GM23338 (cell line): ENCODE measurements at regions not wholly inside any gene's neighbourhood (a gene's known extent, or its start where the extent isn't known, plus 50 kb on each side); places are given as distances from the start of the nearest gene placed in this dataset.

ENCODE experiments used
- ATAC-seq: fragments of 200-7000 bp; cut with Tn5 transposase; 3 replicates; pipeline ENCODE4 v1.9.1; 2020
- DNase-seq: peaks from one replicate; pipeline ENCODE4 v3.0.0-alpha.2; 2015; ENCODE audit warnings: low spot score
- H2AFZ ChIP-seq: fragments of 200-600 bp; sonication (generic); 2 replicates; pipeline ENCODE4 v1.8.0; 2016; ENCODE audit warnings: antibody characterized with exemption, mild to moderate bottlenecking, moderate library complexity
- H3F3A ChIP-seq: fragments of 200-600 bp; sonication (generic); replicated peaks from 2 replicates; pipeline ENCODE4 v1.8.0; 2017; ENCODE audit warnings: antibody characterized with exemption, mixed run types, low read depth
- H3K27ac ChIP-seq: fragments of 200-600 bp; sonication (generic); 2 replicates; pipeline ENCODE4 v1.6.1; 2016; ENCODE audit warnings: low read depth
- H3K27me3 ChIP-seq: fragments of 200-600 bp; sonication (generic); 2 replicates; pipeline ENCODE4 v1.8.0; 2016; ENCODE audit warnings: mild to moderate bottlenecking, mixed run types, moderate library complexity; ENCODE audit not compliant: insufficient read depth
- H3K36me3 ChIP-seq: fragments of 200-600 bp; sonication (generic); 2 replicates; pipeline ENCODE4 v1.8.0; 2016; ENCODE audit warnings: mild to moderate bottlenecking; ENCODE audit not compliant: insufficient read depth
- H3K4me1 ChIP-seq: fragments of 200-600 bp; sonication (generic); 2 replicates; pipeline ENCODE4 v1.8.0; 2016; ENCODE audit warnings: mild to moderate bottlenecking, moderate library complexity; ENCODE audit not compliant: insufficient read depth
- H3K4me2 ChIP-seq: fragments of 200-600 bp; sonication (generic); 2 replicates; pipeline ENCODE4 v1.7.1; 2017; ENCODE audit warnings: mixed run types
- H3K4me3 ChIP-seq: fragments of 200-600 bp; sonication (generic); 2 replicates; pipeline ENCODE4 v1.6.1; 2016; ENCODE audit warnings: mixed run types
- H3K79me2 ChIP-seq: fragments of 200-600 bp; sonication (generic); replicated peaks from 2 replicates; pipeline ENCODE4 v1.8.0; 2017; ENCODE audit warnings: mild to moderate bottlenecking; ENCODE audit not compliant: insufficient read depth
- H3K9me2 ChIP-seq: fragments of 200-600 bp; sonication (generic); 2 replicates; pipeline ENCODE4 v1.8.0; 2017; ENCODE audit not compliant: insufficient read depth
- H4K20me1 ChIP-seq: fragments of 200-600 bp; sonication (generic); replicated peaks from 2 replicates; pipeline ENCODE4 v1.8.0; 2017; ENCODE audit warnings: mild to moderate bottlenecking; ENCODE audit not compliant: insufficient read depth
- H3K27ac Mint-ChIP-seq: 2 replicates; pipeline ENCODE4 v1.8.0; 2020; ENCODE audit warnings: inconsistent platforms, mild to moderate bottlenecking, moderate library complexity, mixed read lengths
- H3K27me3 Mint-ChIP-seq: 3 replicates; pipeline ENCODE4 v1.8.0; 2022; ENCODE audit warnings: low read depth, mild to moderate bottlenecking, moderate library complexity, mixed read lengths, inconsistent platforms; ENCODE audit not compliant: insufficient read depth, poor library complexity
- H3K36me3 Mint-ChIP-seq: 3 replicates; pipeline ENCODE4 v1.8.0; 2021; ENCODE audit warnings: low read depth, mild to moderate bottlenecking, inconsistent platforms, moderate library complexity, mixed read lengths
- H3K4me1 Mint-ChIP-seq: 3 replicates; pipeline ENCODE4 v1.8.0; 2020; ENCODE audit warnings: mild to moderate bottlenecking, inconsistent platforms, mixed read lengths
- H3K4me3 Mint-ChIP-seq: 3 replicates; pipeline ENCODE4 v1.8.0; 2021; ENCODE audit warnings: moderate library complexity, mild to moderate bottlenecking, inconsistent platforms, mixed read lengths
- H3K9me3 Mint-ChIP-seq: 3 replicates; pipeline ENCODE4 v1.8.0; 2020; ENCODE audit warnings: moderate library complexity, mild to moderate bottlenecking, inconsistent platforms, mixed read lengths
- CTCF ChIP-seq, 2 experiments: fragments of 200-600 bp in 1 of 2; sonication (generic) in 1 of 2; conservative IDR thresholded peaks; 2 replicates each; pipeline versions ENCODE4 v1.5.1 to v1.6.1; 2016 to 2017; ENCODE audit warnings: antibody characterized with exemption in 2 of 2, low read depth in 2 of 2, mild to moderate bottlenecking in 2 of 2, moderate library complexity in 1 of 2
- EZH2 ChIP-seq: fragments of 200-600 bp; sonication (generic); IDR thresholded peaks from one replicate; pipeline ENCODE4 v1.8.0; 2017; ENCODE audit warnings: antibody characterized with exemption, mild to moderate bottlenecking, low read depth; ENCODE audit not compliant: unreplicated experiment
- STAT1 ChIP-seq: IDR thresholded peaks from one replicate; pipeline ENCODE4 v1.6.1; 2016; ENCODE audit warnings: antibody characterized with exemption; ENCODE audit not compliant: unreplicated experiment
- ZNF114 ChIP-seq: fragments of 250-450 bp; sonication (Bioruptor Pico); IDR thresholded peaks from 2 replicates; pipeline ENCODE4 v1.5.0; 2020; ENCODE audit warnings: mild to moderate bottlenecking, moderate library complexity
- ZNF331 ChIP-seq: fragments of 250-450 bp; sonication (Bioruptor Pico); IDR thresholded peaks from 2 replicates; pipeline ENCODE4 v1.5.0; 2020; ENCODE audit warnings: low read depth, mild to moderate bottlenecking, moderate library complexity
- ZNF462 ChIP-seq: fragments of 250-450 bp; sonication (Bioruptor Pico); IDR thresholded peaks from 2 replicates; pipeline ENCODE4 v1.5.0; 2020; ENCODE audit warnings: mild to moderate bottlenecking, moderate library complexity
- TF ChIP-seq, protein P1 (sequence below): IDR thresholded peaks from one replicate; pipeline ENCODE4 v1.6.1; 2018; ENCODE audit warnings: antibody characterized with exemption; ENCODE audit not compliant: unreplicated experiment
- TF ChIP-seq, protein P2 (sequence below): IDR thresholded peaks from 2 replicates; pipeline ENCODE4 v1.6.1; 2016; ENCODE audit warnings: antibody characterized with exemption

- TF ChIP-seq, protein P1, sequence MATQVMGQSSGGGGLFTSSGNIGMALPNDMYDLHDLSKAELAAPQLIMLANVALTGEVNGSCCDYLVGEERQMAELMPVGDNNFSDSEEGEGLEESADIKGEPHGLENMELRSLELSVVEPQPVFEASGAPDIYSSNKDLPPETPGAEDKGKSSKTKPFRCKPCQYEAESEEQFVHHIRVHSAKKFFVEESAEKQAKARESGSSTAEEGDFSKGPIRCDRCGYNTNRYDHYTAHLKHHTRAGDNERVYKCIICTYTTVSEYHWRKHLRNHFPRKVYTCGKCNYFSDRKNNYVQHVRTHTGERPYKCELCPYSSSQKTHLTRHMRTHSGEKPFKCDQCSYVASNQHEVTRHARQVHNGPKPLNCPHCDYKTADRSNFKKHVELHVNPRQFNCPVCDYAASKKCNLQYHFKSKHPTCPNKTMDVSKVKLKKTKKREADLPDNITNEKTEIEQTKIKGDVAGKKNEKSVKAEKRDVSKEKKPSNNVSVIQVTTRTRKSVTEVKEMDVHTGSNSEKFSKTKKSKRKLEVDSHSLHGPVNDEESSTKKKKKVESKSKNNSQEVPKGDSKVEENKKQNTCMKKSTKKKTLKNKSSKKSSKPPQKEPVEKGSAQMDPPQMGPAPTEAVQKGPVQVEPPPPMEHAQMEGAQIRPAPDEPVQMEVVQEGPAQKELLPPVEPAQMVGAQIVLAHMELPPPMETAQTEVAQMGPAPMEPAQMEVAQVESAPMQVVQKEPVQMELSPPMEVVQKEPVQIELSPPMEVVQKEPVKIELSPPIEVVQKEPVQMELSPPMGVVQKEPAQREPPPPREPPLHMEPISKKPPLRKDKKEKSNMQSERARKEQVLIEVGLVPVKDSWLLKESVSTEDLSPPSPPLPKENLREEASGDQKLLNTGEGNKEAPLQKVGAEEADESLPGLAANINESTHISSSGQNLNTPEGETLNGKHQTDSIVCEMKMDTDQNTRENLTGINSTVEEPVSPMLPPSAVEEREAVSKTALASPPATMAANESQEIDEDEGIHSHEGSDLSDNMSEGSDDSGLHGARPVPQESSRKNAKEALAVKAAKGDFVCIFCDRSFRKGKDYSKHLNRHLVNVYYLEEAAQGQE, result no peak
- TF ChIP-seq ZNF331, result no peak
- no peaks in the 10 kb centered on the region for H3K36me3 Mint-ChIP-seq
- ATAC-seq, result peak; percentile 88
These were observed 123.5 kb upstream of the IFNGR1 start for GRCh38 chr6:137342607-137343190.

DNA sequence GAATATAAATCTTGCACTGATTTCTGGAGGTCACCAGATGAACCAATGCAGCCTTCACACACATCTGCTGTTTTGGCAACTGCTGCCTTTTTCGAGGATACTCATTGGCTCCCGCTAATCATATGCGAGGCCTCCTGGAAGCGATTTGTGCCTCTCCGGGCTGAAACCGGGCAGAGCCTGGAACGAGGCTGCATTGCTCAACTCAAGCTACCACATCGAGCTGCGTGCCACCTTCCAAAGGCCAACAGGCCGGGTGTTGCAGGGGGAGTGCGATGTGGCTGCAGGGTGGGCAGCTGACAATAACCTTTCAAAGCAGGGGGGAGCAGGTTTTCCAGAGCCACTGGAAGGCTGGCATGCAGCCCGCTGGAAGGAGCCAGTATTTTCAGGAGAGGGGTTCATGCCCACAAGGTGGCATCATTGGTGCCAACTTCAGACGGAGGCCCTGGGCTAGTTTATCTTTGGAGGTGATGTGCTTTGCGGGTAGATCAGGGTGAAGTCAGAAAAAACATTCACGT, 122.6 kb upstream of the IFNGR1 start:
- Histone ChIP-seq H3K9me2 (no peaks in the 10 kb centered on the region), H3K4me2 (0 out of 2 replicates have a peak overlapping the region, but pooled peaks have one; percentile 19), H3K4me3 (no peak overlapping the region), H4K20me1 (no peaks in the 10 kb centered on the region), H3K27me3 (no peaks in the 10 kb centered on the region), H3K4me1 (peaks cover 13% of the 10 kb centered on the region), H3K79me2 (no peaks in the 10 kb centered on the region), H2AFZ (peak overlapping the region; percentile 74; the same call in 1 of the 2 replicates), H3K27ac (no peak overlapping the region), H3K36me3 (no peaks in the 10 kb centered on the region), H3F3A (no peaks in the 10 kb centered on the region)
- TF ChIP-seq, protein P2, sequence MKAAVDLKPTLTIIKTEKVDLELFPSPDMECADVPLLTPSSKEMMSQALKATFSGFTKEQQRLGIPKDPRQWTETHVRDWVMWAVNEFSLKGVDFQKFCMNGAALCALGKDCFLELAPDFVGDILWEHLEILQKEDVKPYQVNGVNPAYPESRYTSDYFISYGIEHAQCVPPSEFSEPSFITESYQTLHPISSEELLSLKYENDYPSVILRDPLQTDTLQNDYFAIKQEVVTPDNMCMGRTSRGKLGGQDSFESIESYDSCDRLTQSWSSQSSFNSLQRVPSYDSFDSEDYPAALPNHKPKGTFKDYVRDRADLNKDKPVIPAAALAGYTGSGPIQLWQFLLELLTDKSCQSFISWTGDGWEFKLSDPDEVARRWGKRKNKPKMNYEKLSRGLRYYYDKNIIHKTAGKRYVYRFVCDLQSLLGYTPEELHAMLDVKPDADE, result no peak
- no peak for TF ChIP-seq ZNF114 (CRISPR knock-in tag)
- TF ChIP-seq ZNF462, result no peak
- no peak for TF ChIP-seq EZH2
- TF ChIP-seq CTCF (conservative IDR thresholded peaks at IDR 0.05; ENCODE audit: low read depth in 2 of 2), result peak; percentile 32 to 54
- no peak for TF ChIP-seq STAT1
- no peaks in the 10 kb centered on the region for H3K9me3 Mint-ChIP-seq
- H3K27ac Mint-ChIP-seq, result no peak overlapping the region
- H3K36me3 Mint-ChIP-seq, result no peaks in the 10 kb centered on the region
- H3K4me1 Mint-ChIP-seq, result peaks cover 32% of the 10 kb centered on the region
- no peak overlapping the region for H3K4me3 Mint-ChIP-seq
- ATAC-seq (peak; percentile 82), DNase-seq (peak; percentile 50)
- no peaks in the 10 kb centered on the region for H3K27me3 Mint-ChIP-seq

More at GRCh38 chr6:137342607-137343190, 123.5 kb upstream of the IFNGR1 start:
- Mint-ChIP-seq H3K27ac (no peak overlapping the region), H3K27me3 (no peaks in the 10 kb centered on the region), H3K4me3 (no peak overlapping the region), H3K4me1 (peaks cover 32% of the 10 kb centered on the region), H3K9me3 (no peaks in the 10 kb centered on the region)
- H3K9me2 ChIP-seq, result no peaks in the 10 kb centered on the region
- no peak overlapping the region for H3K4me2 ChIP-seq
- H3K36me3 ChIP-seq, result no peaks in the 10 kb centered on the region
- peaks cover 13% of the 10 kb centered on the region; the same call in 1 of the 2 replicates for H3K4me1 ChIP-seq
- peak; percentile 19 for DNase-seq
- H3K4me3 ChIP-seq, result no peak overlapping the region
- H3F3A ChIP-seq, result no peaks in the 10 kb centered on the region
- H4K20me1 ChIP-seq, result no peaks in the 10 kb centered on the region
- no peak overlapping the region for H2AFZ ChIP-seq
- H3K27me3 ChIP-seq, result no peaks in the 10 kb centered on the region
- H3K27ac ChIP-seq, result no peak overlapping the region
- no peaks in the 10 kb centered on the region for H3K79me2 ChIP-seq
